HL-60 (cell line): ENCODE measurements at regions not wholly inside any gene's neighbourhood (a gene's known extent, or its start where the extent isn't known, plus 50 kb on each side); places are given as distances from the start of the nearest gene placed in this dataset.

Source experiments
- DNase-seq, 2 experiments: peaks; one replicate each; pipeline ENCODE4 v3.0.0-alpha.2; 2010 to 2020; ENCODE audit warnings: low read depth in 1 of 2, low spot score in 1 of 2
- H3K27ac ChIP-seq: fragments of 250-450 bp; sonication (Bioruptor Pico); replicated peaks from 2 replicates; pipeline ENCODE4 v1.5.1; 2020; ENCODE audit warnings: mild to moderate bottlenecking, moderate library complexity
- H3K27me3 ChIP-seq: fragments of 250-450 bp; sonication (Bioruptor Pico); 2 replicates; pipeline ENCODE4 v1.5.1; 2021; ENCODE audit warnings: mild to moderate bottlenecking, moderate library complexity; ENCODE audit not compliant: insufficient read depth, poor library complexity, severe bottlenecking
- H3K4me3 ChIP-seq: replicated peaks from 2 replicates; pipeline ENCODE4 v1.5.1; 2011; ENCODE audit warnings: mild to moderate bottlenecking, control low read depth, low read length; ENCODE audit not compliant: insufficient read depth
- GABPA ChIP-seq: IDR thresholded peaks from 2 replicates; pipeline ENCODE4 v1.6.1; 2012; ENCODE audit warnings: low read depth
- POLR2AphosphoS5 ChIP-seq: IDR thresholded peaks from 2 replicates; pipeline ENCODE4 v1.6.1; 2012; ENCODE audit warnings: low read depth
- SPI1 ChIP-seq: IDR thresholded peaks from 2 replicates; pipeline ENCODE4 v1.6.1; 2012; ENCODE audit warnings: low read depth, mild to moderate bottlenecking, borderline replicate concordance
- TF ChIP-seq, protein P1 (sequence below): IDR thresholded peaks from 2 replicates; pipeline ENCODE4 v1.6.1; 2012; ENCODE audit warnings: low read depth; ENCODE audit not compliant: insufficient replicate concordance
- TF ChIP-seq, protein P2 (sequence below): IDR thresholded peaks from one replicate; pipeline ENCODE4 v1.5.1; 2011; ENCODE audit warnings: low read length, control low read depth, inconsistent platforms; ENCODE audit not compliant: insufficient read depth

DNA sequence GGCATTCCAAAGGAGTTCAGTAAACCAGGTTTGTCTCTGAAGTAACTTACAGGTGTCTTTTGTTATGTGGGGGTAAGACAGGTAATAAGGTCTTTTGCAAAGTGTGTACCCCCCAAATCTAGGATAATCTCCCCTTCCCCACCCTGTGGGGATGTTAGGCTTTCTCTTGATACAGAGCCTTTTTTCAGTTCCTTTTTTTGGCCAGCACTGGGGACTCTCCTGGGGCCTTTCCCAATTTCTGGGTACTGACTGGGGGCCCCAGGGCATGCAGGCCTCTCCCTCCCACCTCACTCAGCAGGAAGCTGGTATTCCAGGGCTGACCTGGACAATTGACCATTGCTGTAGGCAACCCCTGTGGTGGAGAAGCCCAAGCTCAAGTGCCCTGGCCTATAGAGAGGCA, 84.3 kb upstream of the IRX6 start:
- no peak overlapping the region for H3K27ac ChIP-seq
- TF ChIP-seq, protein P1, sequence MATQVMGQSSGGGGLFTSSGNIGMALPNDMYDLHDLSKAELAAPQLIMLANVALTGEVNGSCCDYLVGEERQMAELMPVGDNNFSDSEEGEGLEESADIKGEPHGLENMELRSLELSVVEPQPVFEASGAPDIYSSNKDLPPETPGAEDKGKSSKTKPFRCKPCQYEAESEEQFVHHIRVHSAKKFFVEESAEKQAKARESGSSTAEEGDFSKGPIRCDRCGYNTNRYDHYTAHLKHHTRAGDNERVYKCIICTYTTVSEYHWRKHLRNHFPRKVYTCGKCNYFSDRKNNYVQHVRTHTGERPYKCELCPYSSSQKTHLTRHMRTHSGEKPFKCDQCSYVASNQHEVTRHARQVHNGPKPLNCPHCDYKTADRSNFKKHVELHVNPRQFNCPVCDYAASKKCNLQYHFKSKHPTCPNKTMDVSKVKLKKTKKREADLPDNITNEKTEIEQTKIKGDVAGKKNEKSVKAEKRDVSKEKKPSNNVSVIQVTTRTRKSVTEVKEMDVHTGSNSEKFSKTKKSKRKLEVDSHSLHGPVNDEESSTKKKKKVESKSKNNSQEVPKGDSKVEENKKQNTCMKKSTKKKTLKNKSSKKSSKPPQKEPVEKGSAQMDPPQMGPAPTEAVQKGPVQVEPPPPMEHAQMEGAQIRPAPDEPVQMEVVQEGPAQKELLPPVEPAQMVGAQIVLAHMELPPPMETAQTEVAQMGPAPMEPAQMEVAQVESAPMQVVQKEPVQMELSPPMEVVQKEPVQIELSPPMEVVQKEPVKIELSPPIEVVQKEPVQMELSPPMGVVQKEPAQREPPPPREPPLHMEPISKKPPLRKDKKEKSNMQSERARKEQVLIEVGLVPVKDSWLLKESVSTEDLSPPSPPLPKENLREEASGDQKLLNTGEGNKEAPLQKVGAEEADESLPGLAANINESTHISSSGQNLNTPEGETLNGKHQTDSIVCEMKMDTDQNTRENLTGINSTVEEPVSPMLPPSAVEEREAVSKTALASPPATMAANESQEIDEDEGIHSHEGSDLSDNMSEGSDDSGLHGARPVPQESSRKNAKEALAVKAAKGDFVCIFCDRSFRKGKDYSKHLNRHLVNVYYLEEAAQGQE = no peak
- TF ChIP-seq GABPA (no peak), POLR2AphosphoS5 (no peak), SPI1 (no peak)
- TF ChIP-seq, protein P2, sequence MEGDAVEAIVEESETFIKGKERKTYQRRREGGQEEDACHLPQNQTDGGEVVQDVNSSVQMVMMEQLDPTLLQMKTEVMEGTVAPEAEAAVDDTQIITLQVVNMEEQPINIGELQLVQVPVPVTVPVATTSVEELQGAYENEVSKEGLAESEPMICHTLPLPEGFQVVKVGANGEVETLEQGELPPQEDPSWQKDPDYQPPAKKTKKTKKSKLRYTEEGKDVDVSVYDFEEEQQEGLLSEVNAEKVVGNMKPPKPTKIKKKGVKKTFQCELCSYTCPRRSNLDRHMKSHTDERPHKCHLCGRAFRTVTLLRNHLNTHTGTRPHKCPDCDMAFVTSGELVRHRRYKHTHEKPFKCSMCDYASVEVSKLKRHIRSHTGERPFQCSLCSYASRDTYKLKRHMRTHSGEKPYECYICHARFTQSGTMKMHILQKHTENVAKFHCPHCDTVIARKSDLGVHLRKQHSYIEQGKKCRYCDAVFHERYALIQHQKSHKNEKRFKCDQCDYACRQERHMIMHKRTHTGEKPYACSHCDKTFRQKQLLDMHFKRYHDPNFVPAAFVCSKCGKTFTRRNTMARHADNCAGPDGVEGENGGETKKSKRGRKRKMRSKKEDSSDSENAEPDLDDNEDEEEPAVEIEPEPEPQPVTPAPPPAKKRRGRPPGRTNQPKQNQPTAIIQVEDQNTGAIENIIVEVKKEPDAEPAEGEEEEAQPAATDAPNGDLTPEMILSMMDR = no peak
- no peaks in the 10 kb centered on the region for H3K27me3 ChIP-seq
- no peak overlapping the region for H3K4me3 ChIP-seq
- DNase-seq = no peak

DNA sequence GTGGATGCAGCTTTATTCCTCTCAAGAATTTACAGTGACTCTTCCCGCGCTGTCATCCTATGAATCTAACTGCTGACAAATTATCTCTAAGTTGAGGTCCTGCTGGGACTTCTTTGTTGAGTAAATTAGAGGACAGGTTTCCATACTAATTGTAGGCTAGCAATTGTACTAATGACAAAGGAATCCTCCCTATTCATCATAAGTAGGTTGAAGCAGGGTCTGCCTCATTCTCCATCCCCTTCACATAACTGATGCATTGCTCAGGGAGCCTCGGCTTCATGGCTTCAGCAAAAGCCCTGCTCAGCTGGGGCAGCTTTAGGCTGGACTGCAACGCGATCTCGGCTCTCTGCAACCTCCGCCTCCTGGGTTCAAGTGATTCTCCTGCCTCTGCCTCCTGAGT, 83.1 kb upstream of the IRX6 start:
- H3K27ac ChIP-seq = no peak overlapping the region
- TF ChIP-seq, protein P1 = no peak
- no peak for TF ChIP-seq POLR2AphosphoS5
- TF ChIP-seq, protein P2 = no peak
- no peak for TF ChIP-seq SPI1
- TF ChIP-seq GABPA = no peak
- no peak for DNase-seq
- no peak overlapping the region for H3K4me3 ChIP-seq
- H3K27me3 ChIP-seq = no peaks in the 10 kb centered on the region

DNA sequence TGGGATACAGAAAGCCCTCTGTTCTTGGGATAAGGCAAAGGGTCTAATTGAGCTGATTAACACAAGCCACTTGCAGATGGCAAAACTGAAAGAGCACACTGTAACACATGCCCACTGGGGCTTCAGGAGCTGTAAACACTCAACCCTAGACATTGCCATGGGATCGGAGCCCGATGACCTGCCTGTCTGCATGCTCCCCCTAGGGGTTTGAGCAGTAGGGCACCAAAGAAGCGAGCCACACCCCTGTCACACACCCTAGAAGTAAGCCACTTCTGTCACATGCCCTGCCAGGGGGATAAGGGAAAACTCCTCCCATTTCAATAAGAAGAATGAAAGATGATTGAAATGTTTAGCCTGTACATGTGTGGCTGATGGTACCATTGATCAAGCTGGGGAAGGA, 81.3 kb upstream of the IRX6 start:
- Histone ChIP-seq H3K4me3 (no peak overlapping the region), H3K27me3 (no peaks in the 10 kb centered on the region), H3K27ac (no peak overlapping the region)
- DNase-seq = no peak
- TF ChIP-seq SPI1 (no peak), POLR2AphosphoS5 (no peak), GABPA (no peak)
- TF ChIP-seq, protein P1 = no peak
- TF ChIP-seq, protein P2 = no peak
